ENCODE measurements at regions not wholly inside any gene's neighbourhood (a gene's known extent, or its start where the extent isn't known, plus 50 kb on each side); places are given as distances from the start of the nearest gene placed in this dataset.
"Not testable (repeated sequence)": the region's sequence is repeated elsewhere in the genome, so short reads cannot be mapped to it uniquely, and the experiment has no call there.

- H3K9me3 ChIP-seq (ENCODE audit: control insufficient read depth in 2 of 2, insufficient read depth in 1 of 2, low read length in 1 of 2) = no peaks in the 10 kb centered on the region
- no peak overlapping the region for H3K27ac ChIP-seq (ENCODE audit: low read depth in 1 of 2, low read length in 1 of 2)
- no peaks in the 10 kb centered on the region for H3K36me3 ChIP-seq (ENCODE audit: control insufficient read depth in 2 of 2, insufficient read depth in 2 of 2, low read length in 1 of 2)
- H3K4me3 ChIP-seq (ENCODE audit: low read length in 2 of 2) = no peak overlapping the region
- 54% methylated on average over 6 of the region's 6 CpGs for WGBS
- DNase-seq (ENCODE audit: low read depth in 6 of 9, low spot score in 9 of 9) = no peak
- H3K27me3 ChIP-seq (ENCODE audit: control insufficient read depth in 2 of 2, insufficient read depth in 1 of 2, low read length in 1 of 2) = no peaks in the 10 kb centered on the region
- H3K4me1 ChIP-seq (ENCODE audit: control insufficient read depth in 2 of 2, insufficient read depth in 2 of 2, low read length in 2 of 2) = no peaks in the 10 kb centered on the region
Observed at GRCh38 chr9:119881898-119882297, 512.7 kb upstream of the BRINP1 start.

GRCh38 chr9:119880361-119880760 lies 511.1 kb upstream of the BRINP1 start:
- H3K9me3 ChIP-seq (ENCODE audit: control insufficient read depth in 2 of 2, insufficient read depth in 1 of 2, low read length in 1 of 2) = no peaks in the 10 kb centered on the region
- H3K36me3 ChIP-seq (ENCODE audit: control insufficient read depth in 2 of 2, insufficient read depth in 2 of 2, low read length in 1 of 2) = no peaks in the 10 kb centered on the region
- H3K4me3 ChIP-seq (ENCODE audit: low read length in 2 of 2) = no peak overlapping the region
- DNase-seq (ENCODE audit: low read depth in 6 of 9, low spot score in 9 of 9) = no peak
- no peaks in the 10 kb centered on the region for H3K4me1 ChIP-seq (ENCODE audit: control insufficient read depth in 2 of 2, insufficient read depth in 2 of 2, low read length in 2 of 2)
- no peak overlapping the region for H3K27ac ChIP-seq (ENCODE audit: low read depth in 1 of 2, low read length in 1 of 2)
- no peaks in the 10 kb centered on the region for H3K27me3 ChIP-seq (ENCODE audit: control insufficient read depth in 2 of 2, insufficient read depth in 1 of 2, low read length in 1 of 2)
- WGBS = 92% methylated on average over 3 of the region's 3 CpGs

- DNase-seq (ENCODE audit: low read depth in 6 of 9, low spot score in 9 of 9) = no peak
Observed at GRCh38 chr9:119877306-119877705, 508.1 kb upstream of the BRINP1 start.

DNA sequence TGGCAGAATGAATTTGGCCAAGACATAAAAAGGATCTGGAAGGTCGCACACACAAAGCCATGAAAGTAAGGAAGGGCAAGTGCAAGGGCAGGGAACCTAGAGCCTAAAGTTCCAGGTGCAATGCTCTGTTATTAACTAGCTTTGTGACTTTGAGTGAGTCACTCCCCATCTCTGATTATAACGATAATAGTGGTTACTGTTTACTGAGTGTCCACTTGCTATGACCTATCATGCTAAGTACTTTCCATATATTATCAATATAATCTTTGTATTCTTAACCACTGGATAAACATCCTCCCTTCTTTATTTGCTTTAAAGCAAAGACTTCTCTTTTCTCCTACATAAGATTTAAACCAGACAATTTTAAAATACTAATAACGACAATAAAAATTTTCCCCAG lies 504.6 kb upstream of the BRINP1 start:
- 90% methylated on average over 3 of the region's 3 CpGs for WGBS
- H3K36me3 ChIP-seq (ENCODE audit: control insufficient read depth in 2 of 2, insufficient read depth in 2 of 2, low read length in 1 of 2) = no peaks in the 10 kb centered on the region
- DNase-seq (ENCODE audit: low read depth in 6 of 9, low spot score in 9 of 9) = no peak
- no peak overlapping the region for H3K4me3 ChIP-seq (ENCODE audit: low read length in 2 of 2)
- H3K4me1 ChIP-seq (ENCODE audit: control insufficient read depth in 2 of 2, insufficient read depth in 2 of 2, low read length in 2 of 2) = no peaks in the 10 kb centered on the region
- peaks cover 0 to 2% of the 10 kb centered on the region in 2 donors for H3K9me3 ChIP-seq (ENCODE audit: control insufficient read depth in 2 of 2, insufficient read depth in 1 of 2, low read length in 1 of 2)
- H3K27me3 ChIP-seq (ENCODE audit: control insufficient read depth in 2 of 2, insufficient read depth in 1 of 2, low read length in 1 of 2) = no peaks in the 10 kb centered on the region
- no peak overlapping the region for H3K27ac ChIP-seq (ENCODE audit: low read depth in 1 of 2, low read length in 1 of 2)

More at GRCh38 chr9:119877306-119877705, 508.1 kb upstream of the BRINP1 start:
- Histone ChIP-seq H3K4me1 (ENCODE audit: control insufficient read depth in 2 of 2, insufficient read depth in 2 of 2, low read length in 2 of 2) (no peaks in the 10 kb centered on the region), H3K27me3 (ENCODE audit: control insufficient read depth in 2 of 2, insufficient read depth in 1 of 2, low read length in 1 of 2) (no peaks in the 10 kb centered on the region), H3K36me3 (ENCODE audit: control insufficient read depth in 2 of 2, insufficient read depth in 2 of 2, low read length in 1 of 2) (no peaks in the 10 kb centered on the region), H3K9me3 (ENCODE audit: control insufficient read depth in 2 of 2, insufficient read depth in 1 of 2, low read length in 1 of 2) (no peaks in the 10 kb centered on the region), H3K27ac (ENCODE audit: low read depth in 1 of 2, low read length in 1 of 2) (no peak overlapping the region), H3K4me3 (ENCODE audit: low read length in 2 of 2) (no peak overlapping the region)
- WGBS = 91% methylated on average over 6 of the region's 6 CpGs

DNA sequence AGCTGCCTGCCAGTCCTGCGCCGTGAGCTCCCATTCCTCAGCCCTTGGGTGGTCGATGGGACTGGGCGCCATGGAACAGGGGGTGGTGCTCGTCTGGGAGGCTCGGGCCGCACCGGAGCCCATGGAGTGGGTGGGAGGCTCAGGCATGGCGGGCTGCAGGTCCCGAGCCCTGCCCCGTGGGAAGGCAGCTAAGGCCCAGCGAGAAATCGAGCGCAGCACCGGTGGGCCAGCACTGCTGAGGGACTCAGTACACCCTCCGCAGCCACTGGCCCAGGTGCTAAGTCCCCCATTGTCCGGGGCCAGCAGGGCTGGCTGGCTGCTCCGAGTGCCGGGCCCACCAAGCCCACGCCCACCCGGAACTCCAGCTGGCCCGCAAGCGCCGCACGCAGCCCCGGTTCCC lies 501.0 kb upstream of the BRINP1 start:
- not testable (repeated sequence) for H3K9me3 ChIP-seq (ENCODE audit: control insufficient read depth in 2 of 2, insufficient read depth in 1 of 2, low read length in 1 of 2); DNase-seq (ENCODE audit: low read depth in 6 of 9, low spot score in 9 of 9); H3K27me3 ChIP-seq (ENCODE audit: control insufficient read depth in 2 of 2, insufficient read depth in 1 of 2, low read length in 1 of 2); H3K4me1 ChIP-seq (ENCODE audit: control insufficient read depth in 2 of 2, insufficient read depth in 2 of 2, low read length in 2 of 2); H3K27ac ChIP-seq (ENCODE audit: low read depth in 1 of 2, low read length in 1 of 2); H3K4me3 ChIP-seq (ENCODE audit: low read length in 2 of 2); H3K36me3 ChIP-seq (ENCODE audit: control insufficient read depth in 2 of 2, insufficient read depth in 2 of 2, low read length in 1 of 2)
- WGBS = 95% methylated on average over 26 of the region's 26 CpGs

- no peaks in the 10 kb centered on the region for H3K36me3 ChIP-seq (ENCODE audit: control insufficient read depth in 2 of 2, insufficient read depth in 2 of 2, low read length in 1 of 2)
- no peak overlapping the region for H3K4me3 ChIP-seq (ENCODE audit: low read length in 2 of 2)
- H3K27ac ChIP-seq (ENCODE audit: low read depth in 1 of 2, low read length in 1 of 2) = no peak overlapping the region
- H3K4me1 ChIP-seq (ENCODE audit: control insufficient read depth in 2 of 2, insufficient read depth in 2 of 2, low read length in 2 of 2) = no peaks in the 10 kb centered on the region
- H3K27me3 ChIP-seq (ENCODE audit: control insufficient read depth in 2 of 2, insufficient read depth in 1 of 2, low read length in 1 of 2) = no peaks in the 10 kb centered on the region
- no peak for DNase-seq (ENCODE audit: low read depth in 6 of 9, low spot score in 9 of 9)
- peaks cover 0 to 3% of the 10 kb centered on the region in 2 donors for H3K9me3 ChIP-seq (ENCODE audit: control insufficient read depth in 2 of 2, insufficient read depth in 1 of 2, low read length in 1 of 2)
- 58% methylated on average over 5 of the region's 5 CpGs for WGBS
Observed at GRCh38 chr9:119868694-119869093, 499.5 kb upstream of the BRINP1 start.

DNA sequence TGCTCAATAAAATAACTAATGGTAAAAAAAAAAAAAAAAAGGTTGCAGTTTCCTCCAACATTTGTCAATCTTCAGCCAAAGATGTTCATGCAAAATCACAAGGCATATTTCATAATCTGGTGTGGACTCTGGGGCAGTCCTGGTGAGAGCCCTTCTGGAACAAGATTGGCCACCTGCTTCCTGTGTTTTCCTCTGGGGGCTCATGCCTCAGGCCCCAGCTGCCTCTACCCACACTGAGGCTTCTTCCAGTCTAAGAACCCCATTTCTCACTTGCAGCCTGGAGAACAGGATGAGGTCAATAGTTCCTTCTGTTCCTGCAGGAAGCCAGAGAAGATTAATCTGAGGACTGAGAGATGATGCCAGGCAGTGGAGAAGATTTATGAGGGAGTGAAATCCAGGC lies 492.6 kb upstream of the BRINP1 start:
- no peaks in the 10 kb centered on the region for H3K27me3 ChIP-seq (ENCODE audit: control insufficient read depth in 2 of 2, insufficient read depth in 1 of 2, low read length in 1 of 2)
- H3K9me3 ChIP-seq (ENCODE audit: control insufficient read depth in 2 of 2, insufficient read depth in 1 of 2, low read length in 1 of 2) = no peaks in the 10 kb centered on the region
- no peaks in the 10 kb centered on the region for H3K36me3 ChIP-seq (ENCODE audit: control insufficient read depth in 2 of 2, insufficient read depth in 2 of 2, low read length in 1 of 2)
- H3K4me3 ChIP-seq (ENCODE audit: low read length in 2 of 2) = no peak overlapping the region
- H3K4me1 ChIP-seq (ENCODE audit: control insufficient read depth in 2 of 2, insufficient read depth in 2 of 2, low read length in 2 of 2) = no peaks in the 10 kb centered on the region
- H3K27ac ChIP-seq (ENCODE audit: low read depth in 1 of 2, low read length in 1 of 2) = no peak overlapping the region
- DNase-seq (ENCODE audit: low read depth in 6 of 9, low spot score in 9 of 9) = no peak

DNA sequence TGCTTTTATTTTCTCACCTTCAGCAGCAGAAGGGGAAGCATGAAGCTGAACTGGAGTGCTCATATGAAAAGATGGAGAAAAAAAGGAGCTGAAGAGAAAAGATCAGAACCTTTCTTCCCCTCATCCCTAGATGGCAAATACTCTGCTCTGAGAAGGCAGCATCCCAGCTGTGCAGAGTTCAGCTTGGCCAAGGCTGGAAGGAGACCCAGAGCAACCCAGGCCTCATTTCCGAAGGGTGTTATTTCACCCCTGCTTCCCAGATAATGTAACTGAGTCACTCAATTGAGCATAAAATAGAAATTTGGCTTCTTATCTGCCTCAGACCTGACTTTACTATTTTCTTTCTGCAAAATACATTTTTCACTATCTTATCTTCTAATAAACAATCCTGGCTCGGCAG lies 489.9 kb upstream of the BRINP1 start:
- no peak for DNase-seq (ENCODE audit: low read depth in 6 of 9, low spot score in 9 of 9)
- Histone ChIP-seq H3K27me3 (ENCODE audit: control insufficient read depth in 2 of 2, insufficient read depth in 1 of 2, low read length in 1 of 2) (no peaks in the 10 kb centered on the region), H3K9me3 (ENCODE audit: control insufficient read depth in 2 of 2, insufficient read depth in 1 of 2, low read length in 1 of 2) (no peaks in the 10 kb centered on the region), H3K4me1 (ENCODE audit: control insufficient read depth in 2 of 2, insufficient read depth in 2 of 2, low read length in 2 of 2) (no peaks in the 10 kb centered on the region), H3K4me3 (ENCODE audit: low read length in 2 of 2) (no peak overlapping the region), H3K36me3 (ENCODE audit: control insufficient read depth in 2 of 2, insufficient read depth in 2 of 2, low read length in 1 of 2) (no peaks in the 10 kb centered on the region), H3K27ac (ENCODE audit: low read depth in 1 of 2, low read length in 1 of 2) (no peak overlapping the region)
- 95% methylated on average over 2 of the region's 2 CpGs for WGBS

DNA sequence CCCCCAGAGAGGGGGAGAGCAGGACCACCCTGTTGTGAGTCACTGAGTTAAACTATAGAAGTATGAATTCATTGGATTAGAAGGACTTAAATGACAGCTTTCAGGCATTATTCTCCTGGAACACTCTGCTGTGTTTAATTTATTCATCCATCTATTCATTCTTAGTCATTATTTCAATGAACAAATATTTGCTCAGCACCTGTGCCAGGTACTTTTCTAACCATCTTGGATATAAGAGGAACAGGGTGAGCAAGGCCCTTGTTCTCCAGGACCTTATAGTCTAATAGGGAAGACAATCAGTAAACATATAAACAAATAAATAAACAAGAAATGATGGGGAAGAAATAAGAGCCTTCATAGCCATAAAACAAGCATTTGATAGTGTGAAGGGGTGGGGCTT lies 483.9 kb upstream of the BRINP1 start:
- H3K4me3 ChIP-seq (ENCODE audit: low read length in 2 of 2) = no peak overlapping the region

DNA sequence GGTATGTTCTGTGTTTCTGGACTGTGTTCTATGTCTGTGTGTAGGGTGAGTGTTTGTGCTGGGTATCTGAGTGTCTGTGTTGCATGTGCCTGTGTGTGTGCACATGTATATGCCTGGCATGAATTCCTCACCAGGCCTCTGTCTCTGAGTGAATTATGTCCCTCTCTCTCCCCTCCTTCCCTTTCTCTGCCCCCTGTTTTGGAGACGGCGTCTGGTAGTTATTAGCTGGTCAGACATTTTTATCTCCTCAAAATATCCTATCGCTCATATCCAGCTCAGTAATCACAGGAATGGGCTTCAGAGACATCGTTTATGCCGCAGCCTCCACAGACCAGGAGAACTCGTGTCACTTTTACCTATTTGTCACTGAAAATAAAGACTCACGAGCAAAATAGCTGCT lies 483.2 kb upstream of the BRINP1 start:
- Histone ChIP-seq H3K9me3 (ENCODE audit: control insufficient read depth in 2 of 2, insufficient read depth in 1 of 2, low read length in 1 of 2) (no peaks in the 10 kb centered on the region), H3K27me3 (ENCODE audit: control insufficient read depth in 2 of 2, insufficient read depth in 1 of 2, low read length in 1 of 2) (no peaks in the 10 kb centered on the region), H3K4me1 (ENCODE audit: control insufficient read depth in 2 of 2, insufficient read depth in 2 of 2, low read length in 2 of 2) (no peaks in the 10 kb centered on the region), H3K4me3 (ENCODE audit: low read length in 2 of 2) (no peak overlapping the region), H3K27ac (ENCODE audit: low read depth in 1 of 2, low read length in 1 of 2) (no peak overlapping the region), H3K36me3 (ENCODE audit: control insufficient read depth in 2 of 2, insufficient read depth in 2 of 2, low read length in 1 of 2) (no peaks in the 10 kb centered on the region)
- 63% methylated on average over 7 of the region's 7 CpGs for WGBS
- no peak for DNase-seq (ENCODE audit: low read depth in 6 of 9, low spot score in 9 of 9)

More for the DNA sequence above, 483.9 kb upstream of the BRINP1 start:
- Histone ChIP-seq H3K9me3 (ENCODE audit: control insufficient read depth in 2 of 2, insufficient read depth in 1 of 2, low read length in 1 of 2) (no peaks in the 10 kb centered on the region), H3K27ac (ENCODE audit: low read depth in 1 of 2, low read length in 1 of 2) (no peak overlapping the region), H3K36me3 (ENCODE audit: control insufficient read depth in 2 of 2, insufficient read depth in 2 of 2, low read length in 1 of 2) (no peaks in the 10 kb centered on the region), H3K27me3 (ENCODE audit: control insufficient read depth in 2 of 2, insufficient read depth in 1 of 2, low read length in 1 of 2) (no peaks in the 10 kb centered on the region), H3K4me1 (ENCODE audit: control insufficient read depth in 2 of 2, insufficient read depth in 2 of 2, low read length in 2 of 2) (no peaks in the 10 kb centered on the region)
- DNase-seq (ENCODE audit: low read depth in 6 of 9, low spot score in 9 of 9) = no peak

All from thymus (tissue), 11 donors.